ENCODE measurements at regions not wholly inside any gene's neighbourhood (a gene's known extent, or its start where the extent isn't known, plus 50 kb on each side); places are given as distances from the start of the nearest gene placed in this dataset.

- dilution Hi-C loops (cut with HindIII; ENCODE audit: low sequenced_read_pairs, unreplicated experiment) (no loop called here), in situ Hi-C loops (cut with MboI; ENCODE audit: low sequenced_read_pairs) (no loop called here), intact Hi-C loops (cut with micrococcal nuclease) (no loop called here)
- H3K14ac ChIP-seq (replicated peaks; ENCODE audit: low read depth, low read length): no peak overlapping the region
- ChIA-PET POLR2A (ENCODE audit: unreplicated experiment) (no interaction called here), CTCF (no interaction called here)
- H2BK120ac ChIP-seq (ENCODE audit: low read depth, low read length): no peak overlapping the region
- no peak overlapping the region for H3K18ac ChIP-seq (ENCODE audit: low read depth, low read length)
- no peaks in the 10 kb centered on the region for H3K36me3 ChIP-seq (ENCODE audit: control insufficient read depth, insufficient read depth, low read length)
- no peaks in the 10 kb centered on the region; the same call in 1 of the 2 replicates for H3K27me3 ChIP-seq (ENCODE audit: control insufficient read depth, insufficient read depth, low read length)
- H4K5ac ChIP-seq (ENCODE audit: low read depth, low read length): no peak overlapping the region
- H2AK5ac ChIP-seq (ENCODE audit: low read depth, low read length): no peak overlapping the region
- no peaks in the 10 kb centered on the region for H3K9me3 ChIP-seq (ENCODE audit: control insufficient read depth, insufficient read depth, low read length)
- no peaks in the 10 kb centered on the region for H4K20me1 ChIP-seq (ENCODE audit: insufficient read depth, low read length)
- TF ChIP-seq FOS (IDR thresholded peaks at IDR 0.05; ENCODE audit: low read depth, low read length): no peak
- no peak for TF ChIP-seq POLR2A (IDR thresholded peaks at IDR 0.05; ENCODE audit: low read depth, low read length)
- TF ChIP-seq RAD21 (IDR thresholded peaks at IDR 0.05; ENCODE audit: low read length): no peak
- TF ChIP-seq, protein P1, sequence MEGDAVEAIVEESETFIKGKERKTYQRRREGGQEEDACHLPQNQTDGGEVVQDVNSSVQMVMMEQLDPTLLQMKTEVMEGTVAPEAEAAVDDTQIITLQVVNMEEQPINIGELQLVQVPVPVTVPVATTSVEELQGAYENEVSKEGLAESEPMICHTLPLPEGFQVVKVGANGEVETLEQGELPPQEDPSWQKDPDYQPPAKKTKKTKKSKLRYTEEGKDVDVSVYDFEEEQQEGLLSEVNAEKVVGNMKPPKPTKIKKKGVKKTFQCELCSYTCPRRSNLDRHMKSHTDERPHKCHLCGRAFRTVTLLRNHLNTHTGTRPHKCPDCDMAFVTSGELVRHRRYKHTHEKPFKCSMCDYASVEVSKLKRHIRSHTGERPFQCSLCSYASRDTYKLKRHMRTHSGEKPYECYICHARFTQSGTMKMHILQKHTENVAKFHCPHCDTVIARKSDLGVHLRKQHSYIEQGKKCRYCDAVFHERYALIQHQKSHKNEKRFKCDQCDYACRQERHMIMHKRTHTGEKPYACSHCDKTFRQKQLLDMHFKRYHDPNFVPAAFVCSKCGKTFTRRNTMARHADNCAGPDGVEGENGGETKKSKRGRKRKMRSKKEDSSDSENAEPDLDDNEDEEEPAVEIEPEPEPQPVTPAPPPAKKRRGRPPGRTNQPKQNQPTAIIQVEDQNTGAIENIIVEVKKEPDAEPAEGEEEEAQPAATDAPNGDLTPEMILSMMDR (conservative IDR thresholded peaks at IDR 0.05; ENCODE audit: low read depth, low read length): no peak
- no peak for TF ChIP-seq NFE2L2 (IDR thresholded peaks at IDR 0.05; ENCODE audit: low read depth, low read length)
- TF ChIP-seq, protein P2, sequence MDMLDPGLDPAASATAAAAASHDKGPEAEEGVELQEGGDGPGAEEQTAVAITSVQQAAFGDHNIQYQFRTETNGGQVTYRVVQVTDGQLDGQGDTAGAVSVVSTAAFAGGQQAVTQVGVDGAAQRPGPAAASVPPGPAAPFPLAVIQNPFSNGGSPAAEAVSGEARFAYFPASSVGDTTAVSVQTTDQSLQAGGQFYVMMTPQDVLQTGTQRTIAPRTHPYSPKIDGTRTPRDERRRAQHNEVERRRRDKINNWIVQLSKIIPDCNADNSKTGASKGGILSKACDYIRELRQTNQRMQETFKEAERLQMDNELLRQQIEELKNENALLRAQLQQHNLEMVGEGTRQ (IDR thresholded peaks at IDR 0.05; ENCODE audit: low read depth, low read length): no peak
- no peak for DNase-seq
- H3K23ac ChIP-seq (ENCODE audit: low read depth, low read length): no peak overlapping the region
- no peaks in the 10 kb centered on the region for H3K79me1 ChIP-seq (ENCODE audit: low read depth in 1 of 2, low read length in 2 of 2)
- no peak overlapping the region for H3K27ac ChIP-seq (ENCODE audit: insufficient read depth, low read length)
- H4K8ac ChIP-seq (ENCODE audit: low read depth in 2 of 2, low read length in 2 of 2): no peak overlapping the region
- no peak for ATAC-seq (ENCODE audit: low read depth)
- H2BK20ac ChIP-seq (ENCODE audit: low read depth, low read length): no peak overlapping the region
- H3K4me1 ChIP-seq (ENCODE audit: control insufficient read depth, insufficient read depth, low read length): no peaks in the 10 kb centered on the region
- H3K56ac ChIP-seq (ENCODE audit: extremely low read depth, insufficient read depth, low read length): no peak overlapping the region
- no peak overlapping the region for H3K4me3 ChIP-seq (ENCODE audit: insufficient read depth, low read depth, low read length)
- H3K4ac ChIP-seq (ENCODE audit: low read depth, low read length): no peak overlapping the region
- H4K91ac ChIP-seq (ENCODE audit: insufficient read depth, low read depth, low read length): no peak overlapping the region
- no TSS peak for BruUV-seq (replicated peaks)
- no CpG with 5 or more reads among the region's 1 CpG for WGBS, 2 experiments (ENCODE audit: extremely low coverage in 2 of 2, insufficient read length in 1 of 2)
- no peaks in the 10 kb centered on the region for H3K9me1 ChIP-seq (ENCODE audit: insufficient read depth, low read length)
- H2BK15ac ChIP-seq (ENCODE audit: low read depth, low read length): no peak overlapping the region
- H2AK9ac ChIP-seq (replicated peaks; ENCODE audit: low read depth, low read length, poor library complexity): no peak overlapping the region
- H3K4me2 ChIP-seq (ENCODE audit: low read depth, low read length): no peak overlapping the region
- no peak overlapping the region for H3K9ac ChIP-seq (ENCODE audit: low read depth, low read length)
- no peak overlapping the region for H2AFZ ChIP-seq (replicated peaks; ENCODE audit: low read length, poor library complexity)
- H2BK5ac ChIP-seq (ENCODE audit: low read depth, low read length, poor library complexity, severe bottlenecking): no peak overlapping the region
Observed at GRCh38 chr3:31445701-31446100, 87.0 kb upstream of the STT3B start.

Data from IMR-90 (cell line).